ENCODE measurements at regions not wholly inside any gene's neighbourhood (a gene's known extent, or its start where the extent isn't known, plus 50 kb on each side); places are given as distances from the start of the nearest gene placed in this dataset.
"Not testable (repeated sequence)": the region's sequence is repeated elsewhere in the genome, so short reads cannot be mapped to it uniquely, and the experiment has no call there.

DNA sequence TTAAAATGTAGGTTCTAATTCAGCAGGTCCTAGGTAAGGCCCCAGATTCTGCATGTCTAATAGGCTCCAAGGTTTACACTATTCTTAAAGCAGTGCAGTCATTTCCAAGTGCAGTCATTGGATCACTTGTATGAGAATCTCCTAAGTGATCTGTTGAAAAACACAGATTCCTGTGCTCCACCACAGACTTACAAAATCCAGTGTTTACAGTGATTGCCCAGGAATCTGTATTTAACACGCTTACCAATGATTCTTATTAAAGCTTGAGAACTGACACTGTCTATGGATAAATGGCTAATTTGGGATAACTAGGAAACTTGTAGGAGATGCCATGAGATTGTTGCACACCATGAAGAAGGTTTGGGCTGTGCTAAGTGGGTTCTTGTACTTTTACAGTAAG, 104.6 kb upstream of the PLEKHG1 start:
- DNase-seq (ENCODE audit: extremely low read depth, low read depth): no peak

DNA sequence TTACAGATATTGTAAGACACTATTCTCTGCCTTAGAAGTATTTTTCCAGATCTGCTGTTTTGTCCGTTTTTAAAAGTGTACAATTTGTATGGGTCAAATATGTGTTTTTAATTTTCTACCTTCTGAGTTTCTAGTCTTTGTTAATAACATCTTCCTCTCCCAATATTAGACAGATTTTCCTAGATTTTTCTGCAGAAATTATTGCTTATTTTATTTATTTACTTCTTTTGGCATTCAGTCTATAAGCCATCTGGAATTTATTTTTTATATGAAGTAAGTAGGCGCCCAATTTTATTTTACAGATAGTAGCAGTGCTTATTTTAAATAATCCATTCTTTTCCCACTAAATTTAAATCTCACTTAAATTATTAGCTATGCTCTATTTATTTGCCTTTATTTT, 103.1 kb upstream of the PLEKHG1 start:
- no peak for DNase-seq (ENCODE audit: extremely low read depth, low read depth)

DNA sequence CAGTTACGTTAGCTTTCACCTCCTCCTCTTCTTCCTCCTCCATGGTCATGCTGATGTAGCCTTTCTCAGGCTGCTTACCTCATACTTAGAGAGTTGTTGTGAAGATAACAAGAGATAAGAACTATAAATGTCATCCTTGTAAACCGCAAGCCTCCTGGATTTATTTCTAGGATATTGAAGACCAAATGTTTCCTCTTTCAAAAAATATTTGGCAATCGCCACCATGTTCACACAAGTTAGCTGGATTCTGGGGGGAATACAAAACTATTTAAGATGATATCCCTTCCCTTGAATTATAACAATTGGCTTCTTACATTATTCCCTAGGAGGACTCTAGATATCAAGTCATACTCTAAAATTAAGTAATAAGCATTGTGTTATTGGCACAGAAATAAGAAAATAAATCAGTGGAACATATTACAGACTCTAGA, 99.8 kb upstream of the PLEKHG1 start:
- DNase-seq (ENCODE audit: extremely low read depth, low read depth): peak; percentile 11

DNA sequence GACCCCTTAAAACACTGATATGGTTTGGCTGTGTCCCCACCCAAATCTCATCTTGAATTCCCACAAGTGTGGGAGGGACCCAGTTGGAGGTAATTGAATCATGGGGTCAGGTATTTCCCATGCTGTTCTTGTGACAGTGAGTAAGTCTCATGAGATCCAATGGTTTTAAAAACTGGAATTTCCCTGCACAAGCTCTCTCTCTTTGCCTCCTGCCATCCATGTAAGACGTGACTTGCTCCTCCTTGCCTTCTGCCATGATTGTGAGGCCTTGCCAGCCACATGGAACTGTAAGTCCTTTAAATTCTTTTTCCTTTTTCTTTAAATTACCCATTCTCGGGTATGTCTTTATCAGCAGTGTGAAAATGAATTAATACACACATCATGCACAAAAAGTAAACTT, 99.1 kb upstream of the PLEKHG1 start:
- DNase-seq (ENCODE audit: extremely low read depth, low read depth): not testable (repeated sequence)

DNA sequence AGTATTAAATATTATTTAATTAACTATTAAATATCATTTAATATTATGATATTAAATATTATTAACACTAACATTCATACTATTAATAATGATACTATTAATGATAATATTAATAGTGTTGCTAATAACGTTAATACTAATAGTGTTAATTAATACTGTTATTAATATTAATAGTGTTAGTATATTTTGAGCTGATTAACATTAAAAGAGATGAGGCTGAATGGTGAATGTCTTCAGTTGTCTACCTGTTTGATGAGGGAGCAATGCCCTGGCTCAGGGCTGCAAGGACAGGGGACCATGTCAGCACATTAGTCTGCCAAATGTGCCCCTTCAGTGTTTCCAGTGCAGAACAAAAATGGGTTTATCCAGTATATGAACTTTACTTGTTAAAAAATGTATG, 96.6 kb upstream of the PLEKHG1 start:
- DNase-seq (ENCODE audit: extremely low read depth, low read depth): no peak

DNA sequence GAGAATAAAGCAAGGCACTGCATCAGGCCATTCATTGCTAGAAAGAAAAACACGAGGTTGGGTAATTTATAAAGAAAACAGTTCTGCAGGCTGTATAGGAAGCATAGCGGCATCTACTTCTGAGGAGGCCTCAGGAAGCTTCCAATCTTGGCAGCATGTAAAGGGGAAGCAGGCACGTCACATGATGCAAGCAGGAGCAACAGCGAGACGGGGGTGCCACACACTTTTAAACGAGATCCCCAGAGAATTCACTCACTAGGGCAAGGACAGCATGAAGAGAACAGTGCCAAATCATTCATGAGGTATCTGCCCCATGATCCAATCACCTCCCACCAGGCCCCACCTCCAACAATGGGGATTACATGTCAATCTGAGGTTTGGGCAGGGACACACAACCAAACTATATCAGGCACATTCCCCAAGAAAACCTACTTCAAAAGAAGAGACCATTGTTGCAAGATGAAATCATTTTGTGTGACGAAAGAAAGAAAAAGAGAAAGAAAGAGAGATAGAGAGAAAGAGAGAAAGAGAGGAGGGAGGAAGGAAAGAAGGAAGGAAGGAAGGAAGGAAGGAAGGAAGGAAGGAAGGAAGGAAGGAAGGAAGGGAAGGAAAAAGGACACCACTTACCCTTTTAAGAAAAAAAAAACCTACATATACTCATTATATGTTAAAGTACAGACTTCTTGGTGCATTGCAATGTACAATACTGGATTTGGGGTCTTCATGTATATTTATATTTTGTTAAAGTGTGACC, 95.9 kb upstream of the PLEKHG1 start:
- no peak for DNase-seq (ENCODE audit: extremely low read depth, low read depth)

DNA sequence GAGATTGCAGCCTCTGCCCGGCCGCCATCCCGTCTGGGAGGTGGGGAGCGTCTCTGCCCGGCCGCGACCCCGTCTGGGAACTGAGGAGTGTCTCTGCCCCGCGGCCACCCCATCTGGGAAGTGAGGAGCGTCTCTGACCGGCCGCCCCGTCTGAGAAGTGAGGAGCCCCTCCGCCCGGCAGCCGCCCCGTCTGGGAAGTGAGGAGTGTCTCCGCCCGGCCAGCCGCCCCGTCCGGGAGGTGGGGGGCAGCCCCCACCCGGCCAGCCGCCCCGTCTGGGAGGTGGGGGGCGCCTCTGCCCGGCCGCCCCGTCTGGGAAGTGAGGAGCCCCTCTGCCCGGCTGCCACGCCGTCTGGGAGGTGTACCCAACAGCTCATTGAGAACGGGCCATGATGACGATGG, 92.3 kb upstream of the PLEKHG1 start:
- not testable (repeated sequence) for DNase-seq (ENCODE audit: extremely low read depth, low read depth)

DNA sequence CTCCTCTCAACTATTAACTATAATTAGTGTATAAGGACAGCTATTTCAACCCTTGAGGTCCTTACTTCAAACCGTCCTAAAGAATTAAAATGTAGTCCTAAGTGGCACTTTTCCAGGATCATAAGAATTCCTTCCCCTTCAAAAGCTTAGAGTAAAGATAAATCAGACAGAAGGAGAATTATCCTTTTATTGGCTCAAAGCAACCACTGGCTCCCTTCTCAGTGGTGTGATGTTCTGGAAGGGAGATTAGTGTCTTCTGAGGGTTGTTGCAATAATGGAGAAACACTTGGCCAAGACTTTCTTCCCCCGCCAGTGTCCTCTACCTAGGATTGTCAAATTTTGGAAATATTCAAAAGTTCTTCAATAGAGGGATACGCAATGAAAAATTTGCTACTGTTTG, 89.1 kb upstream of the PLEKHG1 start:
- DNase-seq (ENCODE audit: extremely low read depth, low read depth): no peak

DNA sequence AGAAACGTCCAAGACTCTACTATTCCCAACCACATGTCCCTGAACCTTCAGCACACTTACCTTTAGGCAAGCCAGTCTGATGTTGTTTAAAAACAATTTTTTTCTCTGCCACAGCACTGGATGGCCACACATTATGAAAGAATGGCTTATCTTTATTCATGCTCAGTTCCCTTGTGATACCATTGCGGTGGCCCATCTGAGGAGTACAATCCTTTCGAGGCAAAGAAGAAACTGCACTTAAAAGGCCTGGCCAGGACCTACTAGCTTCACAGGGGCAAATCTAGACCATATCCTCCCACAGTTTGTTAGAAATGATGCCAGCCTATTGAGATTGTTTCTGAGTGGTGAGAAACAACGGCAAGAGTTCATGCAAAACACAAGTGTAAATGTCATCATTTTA, 88.4 kb upstream of the PLEKHG1 start:
- no peak for DNase-seq (ENCODE audit: extremely low read depth, low read depth)

DNA sequence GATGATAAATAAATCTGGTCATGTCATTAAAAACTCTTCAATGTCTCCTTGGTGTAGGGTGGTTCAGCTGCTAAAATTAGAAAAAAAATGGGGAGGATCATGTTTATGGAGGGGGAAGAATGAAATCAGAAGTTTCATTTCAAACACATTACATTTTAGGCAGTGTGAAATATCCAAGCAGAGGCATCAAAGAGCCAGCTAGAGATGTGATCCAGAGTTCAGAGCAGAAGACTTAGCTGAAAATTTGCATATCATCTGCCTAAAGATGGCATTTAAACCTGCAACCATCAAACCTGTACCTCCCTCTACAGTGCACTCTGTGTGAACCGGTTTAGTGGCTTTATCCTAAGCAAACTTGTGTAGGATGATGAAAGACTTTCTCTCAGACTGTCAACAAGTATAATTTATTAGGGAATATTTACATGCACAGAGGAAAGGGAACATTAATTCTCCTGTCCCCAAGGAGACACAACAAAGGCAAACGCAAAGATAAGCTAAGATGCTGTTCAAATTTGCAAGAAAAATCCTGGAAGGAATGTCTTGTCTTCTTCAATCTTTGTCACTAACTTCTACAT, 84.8 kb upstream of the PLEKHG1 start:
- no peak for DNase-seq (ENCODE audit: extremely low read depth, low read depth)

DNA sequence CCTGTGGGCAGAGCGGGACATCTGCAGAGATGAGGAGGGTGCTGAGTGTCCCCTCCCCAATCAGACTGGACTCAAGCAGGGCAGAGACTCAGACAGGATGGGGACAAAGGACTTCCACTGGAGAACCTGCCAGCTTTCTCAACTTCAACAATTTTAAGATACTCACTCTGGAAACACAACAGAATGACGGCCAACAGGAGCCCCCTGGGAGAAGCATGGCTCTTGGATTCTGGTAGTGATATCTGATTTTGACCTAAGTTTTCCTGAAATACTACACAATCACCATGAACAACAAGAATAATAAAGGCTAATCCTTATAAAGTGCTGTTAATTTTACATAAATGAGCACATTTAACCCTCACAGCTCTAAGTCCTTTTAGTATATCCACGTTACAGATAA, 83.5 kb upstream of the PLEKHG1 start:
- DNase-seq (ENCODE audit: extremely low read depth, low read depth): no peak

DNA sequence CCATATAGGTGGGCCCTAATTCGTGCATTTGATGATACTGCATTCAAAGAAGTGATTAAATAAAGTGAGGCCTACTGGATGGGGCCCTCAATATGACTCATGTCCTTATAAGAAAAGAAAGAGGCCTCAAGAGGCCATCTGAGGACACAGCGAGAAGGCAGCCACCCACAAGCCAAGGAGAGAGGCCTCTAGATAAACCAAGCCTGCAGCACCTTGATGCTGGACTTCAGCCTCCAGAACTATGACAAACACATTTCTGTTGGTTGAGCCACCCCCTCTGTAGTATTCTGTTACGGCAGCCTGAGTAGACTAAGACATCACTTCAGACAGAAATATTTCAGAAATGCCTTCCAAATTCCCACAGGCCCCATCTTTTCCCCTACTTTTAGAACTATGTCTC, 82.5 kb upstream of the PLEKHG1 start:
- no peak for DNase-seq (ENCODE audit: extremely low read depth, low read depth)

DNA sequence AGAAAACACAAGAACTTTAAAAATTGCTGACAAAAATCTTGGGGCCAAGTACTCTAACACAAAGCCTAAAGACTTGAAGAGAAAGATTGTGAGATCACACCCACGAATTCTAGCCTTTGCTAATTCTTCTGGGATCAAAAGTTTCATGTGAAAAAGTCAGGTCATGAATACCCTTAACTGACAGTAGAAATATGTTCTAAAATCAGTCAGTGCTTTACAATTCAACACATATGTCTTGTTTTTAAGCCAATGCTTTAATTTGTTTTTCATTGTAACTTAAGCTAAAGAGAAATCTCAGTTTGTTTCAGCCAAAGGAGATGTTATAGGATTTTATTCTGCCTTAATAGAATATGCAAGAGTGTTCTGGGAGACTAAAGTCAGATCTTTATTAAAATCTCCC, 78.2 kb upstream of the PLEKHG1 start:
- no peak for DNase-seq (ENCODE audit: extremely low read depth, low read depth)

DNA sequence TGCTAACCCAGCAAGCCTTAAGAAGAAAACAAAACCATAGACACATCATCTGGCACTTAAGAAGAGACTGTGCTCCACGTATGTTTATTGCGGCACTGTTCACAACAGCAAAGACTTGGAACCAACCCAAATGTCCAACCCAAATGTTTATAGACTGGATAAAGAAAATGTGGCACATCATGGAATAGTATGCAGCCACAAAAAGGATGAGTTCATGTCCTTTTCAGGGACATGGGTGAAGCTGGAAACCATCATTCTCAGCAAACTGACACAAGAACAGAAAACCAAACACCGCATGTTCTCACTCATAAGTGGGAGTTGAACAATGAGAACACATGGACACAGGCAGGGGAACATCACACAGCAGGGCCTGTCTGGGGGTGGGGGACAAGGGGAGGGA, 76.5 kb upstream of the PLEKHG1 start:
- not testable (repeated sequence) for DNase-seq (ENCODE audit: extremely low read depth, low read depth)

DNA sequence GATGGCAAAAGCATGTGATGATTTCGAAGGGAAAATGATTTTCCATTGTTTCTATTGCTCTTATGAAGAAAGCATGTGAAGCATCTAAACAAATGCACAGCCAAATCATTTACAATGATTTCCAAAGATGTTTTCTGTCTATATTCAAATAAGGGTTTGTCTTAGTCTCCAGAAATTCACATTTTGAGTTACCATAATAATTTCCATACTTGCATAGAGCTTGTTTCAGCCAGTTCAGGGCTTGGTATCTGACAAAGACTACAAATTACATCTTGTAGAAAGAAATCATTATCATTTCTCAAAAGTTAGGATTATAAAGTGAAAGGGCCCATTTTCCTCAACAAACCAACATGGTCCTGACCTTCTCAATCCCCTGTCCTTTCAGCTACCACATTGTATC, 74.4 kb upstream of the PLEKHG1 start:
- DNase-seq (ENCODE audit: extremely low read depth, low read depth): no peak

DNA sequence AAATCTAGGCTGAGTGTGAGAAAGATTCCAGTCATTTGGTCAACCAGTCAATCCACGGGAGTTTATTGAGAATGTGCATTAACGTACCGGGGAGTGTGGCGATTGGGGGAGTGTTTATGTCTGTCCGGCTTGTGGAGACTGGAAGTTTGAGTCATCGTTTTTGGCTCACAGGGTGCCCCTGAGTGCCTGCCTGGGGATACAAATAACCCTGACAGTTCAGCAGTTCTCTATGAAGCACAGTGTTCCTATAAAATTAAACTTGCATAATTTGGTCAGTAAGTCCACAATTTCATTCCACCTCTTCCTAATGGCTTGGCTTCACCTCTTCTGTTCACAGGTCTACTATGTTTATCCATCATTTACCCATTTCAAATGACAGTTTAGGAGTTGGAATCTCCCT, 72.6 kb upstream of the PLEKHG1 start:
- no peak for DNase-seq (ENCODE audit: extremely low read depth, low read depth)

DNA sequence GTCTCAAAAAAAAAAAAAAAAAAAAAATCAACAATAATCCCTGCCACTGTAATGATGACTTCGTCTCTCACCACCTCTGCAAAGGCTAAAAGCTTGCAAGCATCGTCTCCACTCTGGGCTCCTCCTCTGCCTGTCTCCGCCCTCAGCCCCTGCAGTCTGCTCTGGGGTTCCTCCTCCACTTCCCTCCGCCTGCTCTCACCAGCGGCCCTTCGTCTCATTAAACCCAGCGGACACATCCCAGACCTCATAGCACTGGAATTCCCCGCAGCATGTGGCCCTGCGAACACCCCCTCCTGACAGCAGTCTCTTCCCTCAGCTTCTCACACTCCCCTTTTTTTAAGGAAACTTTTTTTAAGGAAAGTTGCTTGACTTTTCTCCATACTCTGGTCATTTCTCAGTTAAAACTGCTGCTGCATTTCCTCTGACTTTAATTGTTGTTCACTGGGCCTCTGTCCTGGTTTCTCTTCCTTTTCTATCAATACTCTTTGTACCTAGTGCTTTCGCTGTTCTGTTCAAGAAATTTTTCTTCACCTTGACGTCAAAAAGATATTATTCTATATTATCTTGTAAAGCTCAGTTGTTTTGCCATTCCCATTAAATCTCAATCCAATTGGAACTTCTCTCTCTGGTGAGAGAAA, 70.9 kb upstream of the PLEKHG1 start:
- no peak for DNase-seq (ENCODE audit: extremely low read depth, low read depth)

DNA sequence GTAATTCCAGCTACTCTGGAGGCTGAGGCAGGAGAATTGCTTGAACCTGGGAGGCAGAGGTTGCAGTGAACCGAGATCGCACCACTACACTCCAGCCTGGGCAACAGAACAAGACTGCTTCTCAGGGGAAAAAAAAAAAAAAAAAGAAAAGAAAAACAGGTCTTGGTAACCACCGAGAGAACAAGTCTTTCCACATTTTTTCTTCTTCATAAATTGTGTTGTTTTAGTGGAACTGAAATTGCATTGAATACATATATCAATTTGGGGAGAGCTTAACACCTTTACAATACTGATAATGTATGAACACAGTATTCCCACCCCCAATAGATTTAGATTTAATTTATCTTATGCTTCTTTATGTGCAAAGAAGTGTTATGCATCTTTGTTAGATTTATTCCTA, 70.0 kb upstream of the PLEKHG1 start:
- DNase-seq (ENCODE audit: extremely low read depth, low read depth): no peak

DNA sequence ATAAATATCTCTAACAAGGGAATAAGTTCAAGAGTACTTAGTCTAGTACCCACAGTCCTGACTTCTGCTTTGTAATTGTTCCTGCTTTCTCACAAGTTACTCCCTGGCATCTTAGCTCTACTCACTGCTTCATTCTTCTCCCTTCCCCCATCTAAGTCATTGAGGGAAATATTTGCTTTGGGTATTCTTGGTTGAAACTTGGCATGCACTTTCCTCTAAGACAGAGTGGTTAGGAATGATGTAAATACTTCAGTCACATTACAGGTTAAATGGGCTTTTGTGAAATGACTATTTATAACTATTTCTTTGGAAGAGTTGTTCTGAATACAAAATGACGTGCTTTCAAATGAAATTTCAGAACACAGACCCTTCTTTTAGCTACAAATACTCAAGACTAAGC, 67.7 kb upstream of the PLEKHG1 start:
- no peak for DNase-seq (ENCODE audit: extremely low read depth, low read depth)

DNA sequence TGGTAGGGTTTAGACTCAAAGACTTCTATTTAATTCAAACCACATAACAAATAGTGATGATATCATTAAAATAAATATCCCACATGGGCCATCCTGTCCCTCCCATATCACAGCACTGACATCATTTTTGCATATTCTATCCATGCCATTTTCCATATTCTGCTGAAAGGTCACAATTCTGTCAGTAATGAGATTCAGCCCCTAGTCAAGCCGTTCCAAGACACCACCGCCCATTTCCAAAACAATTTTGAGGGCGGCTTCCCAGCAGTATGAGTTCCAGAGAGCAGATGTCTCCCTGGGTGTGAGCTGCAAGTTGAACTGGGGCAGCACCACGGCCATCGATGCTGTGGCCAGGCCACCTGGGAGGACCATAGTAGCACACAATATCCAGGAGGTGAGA, 65.1 kb upstream of the PLEKHG1 start:
- no peak for DNase-seq (ENCODE audit: extremely low read depth, low read depth)

DNA sequence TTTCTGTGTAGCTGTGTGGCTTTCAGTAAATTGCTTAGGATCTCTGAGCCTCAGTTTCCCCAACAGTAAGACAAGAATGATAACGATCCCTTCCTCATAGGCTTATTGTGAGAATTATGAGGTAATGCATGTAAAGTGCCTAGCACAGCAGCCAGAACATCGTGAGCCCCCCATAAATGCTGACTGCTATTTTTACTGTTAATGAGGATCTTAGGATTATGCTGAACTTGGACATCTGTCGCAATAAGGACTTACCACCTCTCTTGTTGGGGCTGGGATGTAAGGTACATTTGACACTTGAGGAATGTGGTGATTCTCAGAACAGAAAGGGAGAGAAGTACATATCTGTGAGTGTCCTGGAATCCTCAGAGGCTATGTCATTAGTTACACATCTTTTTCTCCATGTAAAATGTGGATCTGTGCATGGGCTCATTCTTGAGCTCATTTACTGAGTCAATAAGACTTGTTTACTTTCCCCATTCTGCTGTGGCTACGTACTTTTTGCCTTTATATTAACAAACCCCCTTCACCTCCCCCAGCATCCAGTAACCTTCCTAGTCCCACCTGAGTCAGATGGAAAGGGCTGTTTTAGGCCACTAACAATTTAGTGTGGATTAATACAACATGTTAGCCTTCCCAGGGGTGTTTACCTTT, 64.4 kb upstream of the PLEKHG1 start:
- no peak for DNase-seq (ENCODE audit: extremely low read depth, low read depth)

DNA sequence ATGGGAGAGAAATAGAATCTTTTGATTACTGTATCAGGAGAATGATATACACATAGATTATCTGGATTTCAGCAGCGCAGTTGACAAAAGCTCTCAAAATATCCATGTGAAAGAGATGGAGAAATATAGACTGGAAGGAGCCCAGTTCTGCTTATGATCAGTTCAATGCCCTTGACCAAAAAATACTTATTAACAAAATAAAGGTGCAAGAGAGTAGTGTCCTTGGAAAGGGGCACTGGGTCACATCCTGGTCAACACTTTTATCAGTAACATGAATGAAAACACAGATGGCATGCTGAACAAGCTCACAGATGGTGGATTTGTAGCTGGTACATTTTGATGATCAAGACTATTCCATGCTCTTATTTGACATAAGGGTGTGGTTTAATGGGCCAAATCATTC, 63.9 kb upstream of the PLEKHG1 start:
- no peak for DNase-seq (ENCODE audit: extremely low read depth, low read depth)
